HL-60 (cell line): ENCODE measurements at regions not wholly inside any gene's neighbourhood (a gene's known extent, or its start where the extent isn't known, plus 50 kb on each side); places are given as distances from the start of the nearest gene placed in this dataset.

ENCODE experiments used
- DNase-seq, 2 experiments: peaks; one replicate each; pipeline ENCODE4 v3.0.0-alpha.2; 2010 to 2020; ENCODE audit warnings: low read depth in 1 of 2, low spot score in 1 of 2
- H3K27ac ChIP-seq: fragments of 250-450 bp; sonication (Bioruptor Pico); replicated peaks from 2 replicates; pipeline ENCODE4 v1.5.1; 2020; ENCODE audit warnings: mild to moderate bottlenecking, moderate library complexity
- H3K27me3 ChIP-seq: fragments of 250-450 bp; sonication (Bioruptor Pico); 2 replicates; pipeline ENCODE4 v1.5.1; 2021; ENCODE audit warnings: mild to moderate bottlenecking, moderate library complexity; ENCODE audit not compliant: insufficient read depth, poor library complexity, severe bottlenecking
- H3K4me3 ChIP-seq: replicated peaks from 2 replicates; pipeline ENCODE4 v1.5.1; 2011; ENCODE audit warnings: mild to moderate bottlenecking, control low read depth, low read length; ENCODE audit not compliant: insufficient read depth
- CTCF ChIP-seq: IDR thresholded peaks from one replicate; pipeline ENCODE4 v1.5.1; 2011; ENCODE audit warnings: low read length, control low read depth, inconsistent platforms; ENCODE audit not compliant: insufficient read depth
- GABPA ChIP-seq: IDR thresholded peaks from 2 replicates; pipeline ENCODE4 v1.6.1; 2012; ENCODE audit warnings: low read depth
- POLR2AphosphoS5 ChIP-seq: IDR thresholded peaks from 2 replicates; pipeline ENCODE4 v1.6.1; 2012; ENCODE audit warnings: low read depth
- REST ChIP-seq: IDR thresholded peaks from 2 replicates; pipeline ENCODE4 v1.6.1; 2012; ENCODE audit warnings: low read depth; ENCODE audit not compliant: insufficient replicate concordance
- SPI1 ChIP-seq: IDR thresholded peaks from 2 replicates; pipeline ENCODE4 v1.6.1; 2012; ENCODE audit warnings: low read depth, mild to moderate bottlenecking, borderline replicate concordance

GRCh38 chr10:111392159-111392558 is 315.3 kb downstream of the ADRA2A start:
- Histone ChIP-seq H3K27ac (no peak overlapping the region), H3K4me3 (no peak overlapping the region), H3K27me3 (peaks cover 2% of the 10 kb centered on the region)
- no peak for DNase-seq
- no peak for TF ChIP-seq REST
- no peak for TF ChIP-seq CTCF
- TF ChIP-seq SPI1 = no peak
- no peak for TF ChIP-seq POLR2AphosphoS5
- no peak for TF ChIP-seq GABPA

DNA sequence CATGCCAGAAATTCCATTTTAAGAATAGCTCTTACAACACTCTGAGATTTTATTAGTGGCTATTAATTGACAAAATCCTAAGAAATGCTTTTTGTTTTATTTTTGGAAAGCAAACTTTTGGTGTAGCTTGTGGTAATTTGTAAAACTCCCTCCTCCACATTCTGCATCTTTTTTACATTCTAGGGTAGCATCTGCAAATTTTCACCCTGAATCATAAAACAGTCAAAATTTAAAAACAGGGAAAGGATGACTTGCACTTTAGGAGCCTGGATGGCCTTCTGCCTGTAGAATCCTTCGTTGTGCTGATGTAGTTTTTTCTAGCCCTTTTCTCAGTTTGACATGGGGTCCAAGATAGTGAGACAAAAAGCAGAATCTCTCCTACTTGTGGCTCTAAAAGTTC is 316.1 kb downstream of the ADRA2A start:
- no peak overlapping the region for H3K27ac ChIP-seq
- H3K27me3 ChIP-seq = peaks cover 4% of the 10 kb centered on the region
- no peak for TF ChIP-seq POLR2AphosphoS5
- no peak for TF ChIP-seq REST
- TF ChIP-seq CTCF = no peak
- no peak for TF ChIP-seq SPI1
- TF ChIP-seq GABPA = no peak
- no peak overlapping the region for H3K4me3 ChIP-seq
- DNase-seq = no peak

GRCh38 chr10:111410740-111411139 is 333.9 kb downstream of the ADRA2A start:
- DNase-seq = no peak
- TF ChIP-seq POLR2AphosphoS5 (no peak), REST (no peak), SPI1 (no peak), GABPA (no peak), CTCF (no peak)
- H3K27ac ChIP-seq = no peak overlapping the region
- peaks cover 2% of the 10 kb centered on the region for H3K27me3 ChIP-seq
- no peak overlapping the region for H3K4me3 ChIP-seq
